Motor neuron (in vitro differentiated cells): ENCODE measurements at regions not wholly inside any gene's neighbourhood (a gene's known extent, or its start where the extent isn't known, plus 50 kb on each side); places are given as distances from the start of the nearest gene placed in this dataset.
A peak's percentile ranks its signal among the peaks of the same experiment; 100 is the strongest.
"Not testable (repeated sequence)": the region's sequence is repeated elsewhere in the genome, so short reads cannot be mapped to it uniquely, and the experiment has no call there.

Source experiments
- ATAC-seq, 8 experiments: fragments of 200-7000 bp; cut with Tn5 transposase; replicated peaks in 6 of 8; 2 replicates each; pipeline ENCODE4 v1.8.0; 2021; ENCODE audit warnings: mild to moderate bottlenecking in 8 of 8, moderate library complexity in 8 of 8
- H3K27ac ChIP-seq, 2 donors: fragments of 250-450 bp; sonication (Bioruptor Pico); 2 replicates each; pipeline ENCODE4 v1.9.0; 2021; ENCODE audit warnings: antibody characterized with exemption in 2 of 2, mild to moderate bottlenecking in 2 of 2, moderate library complexity in 1 of 2
- H3K4me1 ChIP-seq, 2 donors: fragments of 250-450 bp; sonication (Bioruptor Pico); replicated peaks in 1 of 2; 2 replicates each; pipeline ENCODE4 v1.6.1; 2021; ENCODE audit warnings: antibody characterized with exemption in 2 of 2, mild to moderate bottlenecking in 2 of 2, moderate library complexity in 1 of 2
- H3K4me3 ChIP-seq, 5 donors: fragments of 250-450 bp; sonication (Bioruptor Pico); 2 replicates each; pipeline ENCODE4 v1.9.0; 2021; ENCODE audit warnings: antibody characterized with exemption in 5 of 5, mild to moderate bottlenecking in 5 of 5, moderate library complexity in 4 of 5
- WGBS, 10 experiments: fragments of 450-650 bp; shearing (Covaris generic); methylation state at CpG; one replicate each; pipeline ENCODE4 v1.0.0; 2022; 5-methylcytosine and 5-hydroxymethylcytosine counted together
- in situ Hi-C, 9 experiments: fragments of 400-800 bp; cut with MboI; loops; one replicate each; pipeline ENCODE4 v1.15.0; 2021; ENCODE audit warnings: low sequenced_read_pairs in 9 of 9, low pct_unique_long_range_greater_than_20kb in 2 of 9; ENCODE audit not compliant: unreplicated experiment in 9 of 9

GRCh38 chr10:26355241-26355640 is 82.9 kb upstream of the APBB1IP start:
- 43 to 88% (median 66%) methylated on average over 2 to 6 of the region's 6 CpGs for WGBS, 10 experiments
- no peak overlapping the region for H3K27ac ChIP-seq
- in situ Hi-C loops, result loop anchor here in 1 of 9 experiments (25.0 kb wide), 1 partner anchor 182 kb away; no protein-coding TSS in a partner anchor
- peaks cover 0 to 3% of the 10 kb centered on the region in 2 donors for H3K4me1 ChIP-seq
- ATAC-seq, result no peak
- H3K4me3 ChIP-seq, result no peak overlapping the region

- in situ Hi-C loops, result loop anchor here in 1 of 9 experiments (25.0 kb wide), 1 partner anchor 180 kb away; no protein-coding TSS in a partner anchor
- Histone ChIP-seq H3K27ac (no peak overlapping the region), H3K4me1 (peaks cover 0 to 3% of the 10 kb centered on the region in 2 donors), H3K4me3 (no peak overlapping the region)
- ATAC-seq, result peak in 1 of 8 experiments; percentile 23
- WGBS, 10 experiments, result 0 to 83% (median 20%) methylated on average over 1 of the region's 1 CpG; no CpG with 5 or more reads in 3 of the 10 experiments
Measured at GRCh38 chr10:26357203-26357602, 80.9 kb upstream of the APBB1IP start.

- ATAC-seq, result no peak
- 0 to 83% (median 32%) methylated on average over 1 to 2 of the region's 2 CpGs for WGBS, 10 experiments
- peaks cover 0 to 2% of the 10 kb centered on the region in 2 donors for H3K4me1 ChIP-seq
- no peak overlapping the region for H3K27ac ChIP-seq
- in situ Hi-C loops, result loop anchor here in 1 of 9 experiments (25.0 kb wide), 1 partner anchor 179 kb away; no protein-coding TSS in a partner anchor
- no peak overlapping the region for H3K4me3 ChIP-seq
Measured at GRCh38 chr10:26358071-26358470, 80.1 kb upstream of the APBB1IP start.

GRCh38 chr10:26359670-26360069 is 78.5 kb upstream of the APBB1IP start:
- 0 to 100% (median 75%) methylated on average over 1 of the region's 1 CpG; no CpG with 5 or more reads in 1 of the 10 experiments for WGBS, 10 experiments
- in situ Hi-C loops, result loop anchor here in 1 of 9 experiments (25.0 kb wide), 1 partner anchor 178 kb away; no protein-coding TSS in a partner anchor

GRCh38 chr10:26361351-26361750 is 76.8 kb upstream of the APBB1IP start:
- in situ Hi-C loops, result loop anchor here in 1 of 9 experiments (25.0 kb wide), 1 partner anchor 176 kb away; no protein-coding TSS in a partner anchor
- H3K4me1 ChIP-seq, result no peaks in the 10 kb centered on the region
- H3K4me3 ChIP-seq, result no peak overlapping the region
- ATAC-seq, result no peak
- H3K27ac ChIP-seq, result no peak overlapping the region
- 0 to 85% (median 58%) methylated on average over 1 to 3 of the region's 3 CpGs; no CpG with 5 or more reads in 1 of the 10 experiments for WGBS, 10 experiments

More at GRCh38 chr10:26359670-26360069, 78.5 kb upstream of the APBB1IP start:
- Histone ChIP-seq H3K4me3 (no peak overlapping the region), H3K4me1 (no peaks in the 10 kb centered on the region), H3K27ac (no peak overlapping the region)
- no peak for ATAC-seq

GRCh38 chr10:26361971-26362370 is 76.2 kb upstream of the APBB1IP start:
- in situ Hi-C loops, result loop anchor here in 1 of 9 experiments (25.0 kb wide), 1 partner anchor 175 kb away; no protein-coding TSS in a partner anchor
- 0 to 40% (median 10%) methylated on average over 1 of the region's 1 CpG for WGBS, 10 experiments
- no peaks in the 10 kb centered on the region for H3K4me1 ChIP-seq
- no peak overlapping the region for H3K4me3 ChIP-seq
- no peak for ATAC-seq
- no peak overlapping the region for H3K27ac ChIP-seq

GRCh38 chr10:26365681-26366358 is 72.3 kb upstream of the APBB1IP start:
- 0 to 80% (median 50%) methylated on average over 1 to 2 of the region's 2 CpGs; no CpG with 5 or more reads in 1 of the 10 experiments for WGBS, 10 experiments
- Histone ChIP-seq H3K27ac (no peak overlapping the region), H3K4me1 (no peaks in the 10 kb centered on the region), H3K4me3 (no peak overlapping the region)
- in situ Hi-C loops, result loop anchor here in 1 of 9 experiments (25.0 kb wide), 1 partner anchor 171 kb away; no protein-coding TSS in a partner anchor
- peak in 1 of 8 experiments; percentile 59 for ATAC-seq

GRCh38 chr10:26367035-26367434 is 71.1 kb upstream of the APBB1IP start:
- not testable (repeated sequence) for H3K4me1 ChIP-seq, ATAC-seq, H3K27ac ChIP-seq, H3K4me3 ChIP-seq
- WGBS, 10 experiments, result 0 to 96% (median 75%) methylated on average over 1 to 7 of the region's 8 CpGs; no CpG with 5 or more reads in 5 of the 10 experiments
- in situ Hi-C loops, result loop anchor here in 1 of 9 experiments (25.0 kb wide), 1 partner anchor 170 kb away; no protein-coding TSS in a partner anchor

GRCh38 chr10:26367771-26368170 is 70.4 kb upstream of the APBB1IP start:
- Histone ChIP-seq H3K27ac (no peak overlapping the region), H3K4me3 (no peak overlapping the region), H3K4me1 (no peaks in the 10 kb centered on the region)
- in situ Hi-C loops, result loop anchor here in 1 of 9 experiments (25.0 kb wide), 1 partner anchor 170 kb away; no protein-coding TSS in a partner anchor
- WGBS, 10 experiments, result 0 to 10% (median 3%) methylated on average over 1 to 3 of the region's 3 CpGs; no CpG with 5 or more reads in 2 of the 10 experiments
- ATAC-seq, result peak in 4 of 8 experiments; percentile 36 to 86 (median 69)

- Histone ChIP-seq H3K27ac (no peak overlapping the region), H3K4me3 (no peak overlapping the region), H3K4me1 (no peaks in the 10 kb centered on the region)
- in situ Hi-C loops, result loop anchor here in 1 of 9 experiments (25.0 kb wide), 1 partner anchor 169 kb away; no protein-coding TSS in a partner anchor
- no peak for ATAC-seq
- whole genome bisulfite sequencing, 10 experiments, result 0 to 71% (median 41%) methylated on average over 1 to 4 of the region's 4 CpGs
Measured at GRCh38 chr10:26368463-26368862, 69.7 kb upstream of the APBB1IP start.

GRCh38 chr10:26372513-26373354 is 65.4 kb upstream of the APBB1IP start:
- in situ Hi-C loops, result loop anchor here in 1 of 9 experiments (25.0 kb wide), 1 partner anchor 165 kb away; no protein-coding TSS in a partner anchor
- Histone ChIP-seq H3K4me3 (no peak overlapping the region), H3K27ac (no peak overlapping the region), H3K4me1 (no peaks in the 10 kb centered on the region)
- peak in 2 of 8 experiments; percentile 14 to 43 for ATAC-seq
- 6 to 100% (median 65%) methylated on average over 1 to 4 of the region's 4 CpGs; no CpG with 5 or more reads in 1 of the 10 experiments for WGBS, 10 experiments

- Histone ChIP-seq H3K27ac (no peak overlapping the region), H3K4me3 (no peak overlapping the region), H3K4me1 (no peaks in the 10 kb centered on the region)
- WGBS, 10 experiments, result 0 to 93% (median 83%) methylated on average over 1 to 4 of the region's 4 CpGs; no CpG with 5 or more reads in 1 of the 10 experiments
- ATAC-seq, result no peak
- in situ Hi-C loops, result loop anchor here in 1 of 9 experiments (25.0 kb wide), 1 partner anchor 163 kb away; no protein-coding TSS in a partner anchor
Measured at GRCh38 chr10:26374426-26374825, 63.7 kb upstream of the APBB1IP start.
